NCI-H146 (cell line): ENCODE measurements at regions not wholly inside any gene's neighbourhood (a gene's known extent, or its start where the extent isn't known, plus 50 kb on each side); places are given as distances from the start of the nearest gene placed in this dataset.
A peak's percentile ranks its signal among the peaks of the same experiment; 100 is the strongest.
"Not testable (repeated sequence)": the region's sequence is repeated elsewhere in the genome, so short reads cannot be mapped to it uniquely, and the experiment has no call there.

ENCODE experiments used
- DNase-seq: peaks from one replicate; lab custom pipeline; 2025; lab: John Stamatoyannopoulos, UW

DNA sequence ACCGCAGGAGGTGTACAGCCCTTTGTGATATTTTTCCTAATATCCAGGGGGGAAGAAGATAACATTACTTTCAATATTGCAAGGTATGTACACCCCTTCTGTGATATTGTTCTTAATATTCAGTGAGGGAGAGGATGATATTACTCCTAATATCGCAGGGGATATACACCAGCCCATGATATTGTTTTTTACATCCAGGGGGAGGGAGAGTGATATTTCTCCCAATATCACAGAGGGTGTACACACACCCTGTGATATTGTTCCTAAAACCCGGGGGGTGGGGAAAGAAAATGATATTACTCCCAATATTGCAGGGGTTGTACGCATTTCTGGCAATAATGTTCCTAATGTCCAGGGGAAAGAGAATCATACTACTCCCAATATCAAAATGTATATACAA lies 58.0 kb upstream of the SLC25A48 start:
- DNase-seq: no peak

DNA sequence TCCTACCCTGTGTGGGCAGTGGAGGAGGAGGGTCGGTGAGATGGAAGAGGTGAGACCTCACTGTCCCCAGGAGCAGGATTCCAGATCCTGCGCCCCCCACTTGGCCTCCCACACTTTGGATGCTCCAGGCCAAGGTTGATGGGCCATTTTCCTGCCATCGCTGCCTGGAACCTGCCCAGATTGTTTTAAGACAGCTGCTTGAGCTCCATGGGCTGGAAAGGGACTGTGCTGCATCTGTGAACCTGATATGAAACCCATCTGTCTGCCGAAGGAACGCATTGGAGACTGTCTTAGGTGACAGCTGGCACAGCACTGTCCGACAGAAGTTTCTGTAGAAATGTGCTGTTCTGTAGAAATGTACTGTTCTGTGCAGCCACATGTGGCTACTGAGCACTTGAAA lies 72.7 kb upstream of the SLC25A48 start:
- DNase-seq: no peak

DNA sequence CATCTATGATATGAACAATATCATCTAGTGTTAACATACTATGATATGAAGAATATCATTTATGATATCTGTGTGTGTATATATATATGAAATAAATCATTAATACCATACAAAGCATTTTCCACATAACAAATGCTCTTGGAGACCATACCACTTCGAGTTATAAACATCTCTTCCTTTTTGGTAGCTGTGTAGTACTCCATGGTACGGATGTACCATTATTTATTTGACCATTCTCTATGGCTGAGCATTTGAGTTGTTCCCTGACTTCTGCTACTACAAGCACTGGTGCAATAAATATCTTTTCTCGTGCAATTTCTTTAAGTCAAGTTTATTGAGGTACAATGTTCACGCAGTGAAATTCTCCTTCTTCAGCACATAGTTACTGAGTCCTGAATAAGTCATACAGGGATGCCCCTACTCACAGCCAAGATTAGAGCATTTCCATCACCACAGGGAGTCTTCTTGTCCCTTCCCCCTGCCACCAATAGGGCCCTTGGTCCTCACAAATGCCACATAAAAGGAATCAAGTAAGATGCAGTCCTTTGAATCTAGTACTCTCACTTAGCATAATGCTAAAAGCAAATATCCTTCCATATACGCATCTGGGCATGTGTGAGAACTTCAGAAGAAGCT lies 75.2 kb upstream of the SLC25A48 start:
- no peak for DNase-seq

DNA sequence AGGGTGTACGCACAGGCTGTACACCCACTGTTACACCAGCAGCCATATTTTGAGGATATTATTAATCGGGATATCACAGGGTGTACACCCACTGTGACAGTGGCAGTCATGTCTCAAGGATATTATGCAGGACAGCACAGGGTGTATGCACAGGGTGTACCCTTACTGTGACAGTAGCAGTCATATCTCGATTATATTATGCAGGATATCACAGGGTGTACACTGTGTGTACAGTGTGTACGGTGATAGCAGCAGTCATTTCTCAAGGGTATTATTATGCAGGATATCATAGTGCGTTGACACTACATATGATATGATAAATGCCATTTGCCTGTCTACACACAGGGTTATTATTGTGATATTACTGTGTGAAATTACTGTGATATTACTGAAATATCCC lies 80.5 kb upstream of the SLC25A48 start:
- DNase-seq: no peak

DNA sequence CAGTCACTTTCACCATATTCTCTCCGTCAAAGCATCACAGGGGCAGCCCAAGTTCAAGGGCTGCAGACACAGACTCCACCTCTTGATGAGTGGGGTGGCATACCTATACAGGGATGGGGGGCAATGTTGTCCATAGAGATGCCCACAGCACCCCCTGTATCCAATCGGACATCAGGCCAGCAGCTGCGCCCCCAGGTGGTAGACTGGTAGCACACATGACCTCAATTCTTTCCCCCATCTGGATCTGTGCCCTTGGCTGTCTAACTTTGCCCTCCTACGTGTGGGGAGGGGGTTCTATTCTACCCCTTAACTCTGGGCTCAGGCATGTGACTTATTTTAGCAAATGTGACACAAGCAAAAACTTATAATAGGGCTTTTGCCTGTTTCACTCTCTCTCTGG lies 84.0 kb upstream of the SLC25A48 start:
- no peak for DNase-seq

DNA sequence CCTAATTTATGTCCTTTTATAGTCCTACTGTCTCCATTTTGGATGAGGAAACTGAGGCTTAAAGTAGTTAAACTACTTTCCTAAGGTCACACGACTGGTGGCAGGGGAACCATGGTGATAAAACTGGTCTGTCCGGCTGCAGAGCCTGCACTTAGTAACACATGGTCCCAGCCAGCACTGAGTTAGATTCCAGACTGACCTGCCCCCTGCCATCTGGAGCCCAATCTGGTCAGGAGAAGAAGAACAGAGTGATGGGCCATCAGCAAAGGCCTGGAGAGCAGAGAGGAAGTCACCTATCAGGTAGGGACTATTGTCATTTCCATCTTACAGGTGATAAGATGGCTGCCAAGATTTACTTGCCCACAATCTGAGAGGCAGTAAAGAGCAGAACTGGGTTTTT lies 86.6 kb upstream of the SLC25A48 start:
- DNase-seq: no peak

DNA sequence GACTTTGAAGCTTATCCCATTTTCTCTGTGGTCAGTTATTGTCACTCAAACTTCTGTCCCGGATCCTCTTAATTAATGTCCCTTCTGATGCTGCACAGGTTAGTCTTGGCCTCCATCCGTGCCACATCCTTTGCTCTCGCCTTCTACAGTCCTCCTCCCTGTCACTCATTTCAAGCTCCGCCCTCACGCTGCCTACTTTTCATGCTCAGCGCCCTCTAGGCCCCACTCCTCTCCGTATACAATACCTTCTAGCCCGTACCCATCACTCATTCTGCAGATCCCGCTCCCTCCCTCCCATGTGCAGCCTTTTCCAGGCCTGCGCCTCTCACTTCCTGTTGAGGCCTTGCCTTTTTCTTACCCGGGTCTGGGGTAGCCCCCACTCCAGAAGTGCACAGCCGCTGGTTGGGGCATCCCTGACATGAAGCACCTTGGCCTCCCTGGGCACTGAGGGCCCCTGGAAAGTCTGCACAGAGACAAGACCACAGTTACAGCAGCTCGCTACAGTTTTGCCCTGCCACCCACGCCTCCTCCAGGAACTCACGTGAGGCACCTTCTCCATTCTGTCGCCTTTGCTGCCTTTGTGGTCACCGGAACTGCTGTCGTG lies 88.5 kb upstream of the SLC25A48 start:
- no peak for DNase-seq

DNA sequence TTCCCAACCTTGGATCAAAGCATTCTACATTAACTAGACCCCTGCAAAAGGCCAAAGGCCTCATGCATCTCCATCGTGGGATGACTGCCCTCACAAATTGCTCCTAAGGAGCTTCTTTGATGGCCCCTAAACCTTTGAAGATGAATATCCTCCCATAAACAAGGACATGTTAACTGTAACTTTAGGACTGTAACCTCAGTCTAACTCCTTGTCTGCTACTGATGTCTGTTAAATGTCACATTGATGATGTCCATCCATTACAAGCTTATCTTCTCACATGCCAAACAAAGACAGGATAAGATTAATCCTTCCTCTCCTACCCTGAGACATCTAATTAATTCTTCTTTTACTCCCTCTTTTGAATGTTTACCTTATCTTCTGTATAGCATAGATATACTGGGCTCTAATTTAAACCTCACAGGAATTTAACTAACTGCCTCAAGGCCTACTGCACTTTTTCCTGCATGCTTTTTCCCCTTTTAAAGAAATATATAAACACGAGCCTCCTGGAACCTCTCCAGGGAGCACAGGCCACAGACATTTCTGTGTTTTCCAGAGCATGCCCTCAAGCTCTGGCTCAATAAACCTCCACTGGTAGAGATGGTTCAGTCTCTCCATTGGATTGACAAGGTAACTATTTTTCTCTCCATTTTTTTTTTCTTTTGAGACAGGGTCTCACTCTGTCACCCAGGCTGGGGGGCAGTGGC lies 90.6 kb upstream of the SLC25A48 start:
- DNase-seq: no peak

DNA sequence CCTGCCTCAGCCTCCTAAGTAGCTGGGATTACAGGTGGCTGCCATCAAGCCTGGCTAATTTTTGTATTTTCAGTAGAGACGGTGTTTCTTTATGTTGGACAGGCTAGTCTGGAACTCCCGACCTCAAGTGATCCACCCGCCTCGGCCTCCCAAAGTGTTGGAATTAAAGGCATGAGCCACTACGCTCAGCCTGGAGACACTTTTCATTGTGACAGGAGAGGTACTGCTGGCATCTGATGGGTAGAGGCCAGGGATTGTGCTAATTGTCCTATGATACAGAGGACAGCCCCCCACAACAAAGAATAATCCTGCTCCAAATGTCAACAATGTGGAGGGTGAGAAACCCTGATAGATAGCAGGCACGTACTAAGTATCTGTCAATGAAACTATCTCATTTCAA lies 91.3 kb upstream of the SLC25A48 start:
- DNase-seq: no peak

DNA sequence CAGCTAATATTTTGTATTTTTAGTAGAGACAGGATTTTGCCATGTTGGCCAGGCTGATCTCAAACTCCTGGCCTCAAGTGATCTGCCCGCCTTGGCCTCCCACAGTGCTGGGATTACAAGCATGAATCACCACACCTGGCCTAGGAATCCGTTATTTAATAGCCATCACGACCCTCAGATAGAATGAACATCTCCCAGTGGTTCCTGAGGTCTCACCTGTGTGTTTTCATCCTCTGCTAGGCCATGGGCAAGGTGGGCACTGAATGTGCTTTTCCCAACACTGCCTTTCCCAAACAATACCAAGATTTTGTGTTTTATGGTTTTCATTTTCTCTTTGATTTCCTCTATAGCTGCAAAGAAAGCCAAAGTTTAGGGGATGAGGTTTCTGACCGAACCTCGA lies 92.2 kb upstream of the SLC25A48 start:
- not testable (repeated sequence) for DNase-seq

DNA sequence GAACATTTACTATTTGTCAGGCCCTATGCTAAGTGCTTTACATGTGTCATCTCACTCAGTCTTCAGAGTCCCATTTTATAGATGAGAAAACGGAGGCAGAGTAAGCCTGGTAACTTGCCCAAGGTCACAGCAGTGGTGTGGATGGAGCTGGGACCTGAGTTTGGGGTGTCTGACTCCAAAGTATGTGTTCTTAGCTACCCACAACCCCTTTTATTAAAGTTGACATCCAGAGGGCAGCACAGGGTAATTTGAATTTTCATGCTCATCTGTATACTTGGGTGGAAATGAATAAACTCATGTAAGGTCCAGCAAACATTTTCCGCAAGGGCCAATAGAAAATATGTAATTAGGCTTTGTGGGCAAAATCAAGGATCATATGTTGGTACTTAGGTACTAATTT lies 93.4 kb upstream of the SLC25A48 start:
- peak; percentile 5 for DNase-seq

DNA sequence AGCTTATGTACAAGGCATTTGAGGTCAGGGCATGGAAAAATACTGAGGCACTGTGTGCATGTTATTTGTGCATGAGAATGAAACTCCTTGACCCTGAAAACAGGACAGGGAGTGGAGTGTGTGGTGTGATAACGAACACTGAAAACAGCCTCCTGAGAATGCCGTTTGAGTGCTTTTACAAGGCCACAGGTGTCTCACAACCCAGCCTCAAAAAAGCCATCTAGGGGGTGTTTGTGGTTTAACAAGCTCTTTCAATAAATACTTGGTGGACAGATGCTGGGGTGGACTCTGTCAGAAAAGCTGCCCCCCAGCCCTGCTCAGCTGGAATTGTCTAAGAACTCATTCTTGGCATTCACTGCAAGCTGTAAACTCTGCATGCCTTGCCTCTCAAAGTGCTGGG lies 94.0 kb upstream of the SLC25A48 start:
- DNase-seq: no peak

DNA sequence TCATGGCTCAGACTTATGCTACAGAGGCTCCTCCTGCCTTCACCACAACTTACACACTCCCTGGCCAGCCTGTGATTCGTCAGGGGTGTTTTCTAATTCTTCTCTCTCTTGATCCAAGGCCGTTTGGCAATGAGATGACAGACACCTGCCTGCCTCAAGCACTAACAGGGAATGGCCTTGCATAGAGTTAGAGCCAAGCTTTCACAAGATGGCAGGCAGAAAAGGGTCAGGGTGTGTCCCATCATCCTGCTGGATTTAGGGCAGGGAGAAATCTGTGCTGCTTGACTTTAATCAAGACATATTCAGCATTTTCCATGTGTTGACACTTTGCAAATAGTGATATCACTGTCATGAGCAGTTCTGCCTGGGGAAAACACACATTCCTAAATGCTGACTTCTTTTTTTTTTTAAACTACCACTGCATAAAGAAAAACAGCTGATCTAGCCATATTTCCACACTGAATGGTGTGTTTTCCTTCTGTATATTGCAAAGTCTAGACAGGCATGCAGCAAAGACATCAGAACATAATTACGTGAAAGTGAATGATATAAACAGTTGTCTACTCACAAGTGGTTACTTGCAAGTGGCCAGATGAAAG lies 95.0 kb upstream of the SLC25A48 start:
- DNase-seq: no peak

DNA sequence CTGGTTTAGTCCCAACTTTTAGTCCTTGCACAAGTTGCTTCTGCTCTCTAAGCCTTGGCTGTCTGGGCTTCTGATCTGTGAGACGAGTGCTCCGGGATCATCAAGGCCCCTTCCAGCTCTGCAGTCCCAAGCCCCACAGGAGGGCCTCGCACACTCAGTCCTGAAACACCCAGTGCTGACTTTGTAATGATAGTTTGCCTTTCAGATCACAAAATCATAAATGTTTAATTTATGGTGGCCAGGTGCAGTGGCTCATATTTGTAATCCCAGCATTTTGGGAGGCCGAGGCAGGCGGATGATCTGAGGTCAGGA lies 95.9 kb upstream of the SLC25A48 start:
- DNase-seq: no peak

DNA sequence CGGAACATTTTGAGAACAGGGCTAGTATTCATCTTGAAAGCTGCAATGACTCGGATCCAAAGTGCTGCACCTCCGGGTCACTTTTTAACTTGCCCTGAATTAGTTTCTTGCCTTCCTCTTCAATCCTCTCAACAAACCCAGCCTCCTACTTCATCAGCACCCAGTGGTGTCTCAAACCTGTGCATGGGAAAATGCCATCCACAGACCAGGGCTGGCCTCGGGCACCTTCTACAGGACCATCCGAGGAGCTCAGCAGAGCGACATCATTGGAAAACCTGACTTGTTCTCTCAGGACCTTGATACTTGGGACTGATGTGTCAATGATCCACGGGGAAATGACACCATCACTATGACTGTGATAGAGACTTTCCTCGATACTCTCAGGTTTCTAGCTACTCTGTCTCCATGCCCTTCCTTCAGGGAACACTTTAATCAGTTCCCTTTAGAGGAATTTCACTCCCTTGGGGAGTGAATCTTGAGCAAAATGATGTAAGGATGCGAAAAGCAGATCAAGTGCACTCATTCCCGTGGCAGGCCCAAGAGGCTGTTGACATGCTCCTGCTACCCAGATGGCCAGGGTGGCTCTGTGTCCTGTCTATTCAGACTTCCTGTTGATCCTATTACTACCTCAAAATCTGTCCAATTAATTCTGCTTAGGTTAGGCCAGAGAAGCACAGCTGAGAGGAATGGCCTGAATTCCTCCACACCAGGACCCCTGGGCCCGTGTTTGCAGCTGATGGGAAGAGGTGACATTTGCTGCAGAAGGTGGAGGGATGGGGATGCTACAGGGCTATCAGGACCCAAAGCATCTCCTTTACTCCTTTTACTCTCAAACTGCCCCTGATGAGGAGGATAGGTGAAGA lies 96.5 kb upstream of the SLC25A48 start:
- DNase-seq: no peak

DNA sequence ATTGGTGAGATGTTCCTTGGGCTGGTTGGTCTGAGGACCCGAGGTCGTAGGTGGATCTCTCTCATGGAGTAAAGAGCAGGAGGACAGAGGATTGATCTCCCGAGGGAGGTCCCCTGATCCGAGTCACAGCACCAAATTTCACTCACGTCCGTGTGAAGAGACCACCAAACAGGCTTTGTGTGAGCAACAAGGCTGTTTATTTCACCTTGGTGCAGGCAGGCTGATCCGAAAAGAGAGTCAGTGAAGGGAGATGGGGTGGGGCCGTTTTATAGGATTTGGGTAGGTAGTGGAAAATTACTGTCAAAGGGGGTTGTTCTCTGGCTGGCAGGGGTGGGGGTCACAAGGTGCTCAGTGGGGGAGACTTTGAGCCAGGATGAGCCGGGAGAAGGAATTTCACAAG lies 97.5 kb upstream of the SLC25A48 start:
- not testable (repeated sequence) for DNase-seq

DNA sequence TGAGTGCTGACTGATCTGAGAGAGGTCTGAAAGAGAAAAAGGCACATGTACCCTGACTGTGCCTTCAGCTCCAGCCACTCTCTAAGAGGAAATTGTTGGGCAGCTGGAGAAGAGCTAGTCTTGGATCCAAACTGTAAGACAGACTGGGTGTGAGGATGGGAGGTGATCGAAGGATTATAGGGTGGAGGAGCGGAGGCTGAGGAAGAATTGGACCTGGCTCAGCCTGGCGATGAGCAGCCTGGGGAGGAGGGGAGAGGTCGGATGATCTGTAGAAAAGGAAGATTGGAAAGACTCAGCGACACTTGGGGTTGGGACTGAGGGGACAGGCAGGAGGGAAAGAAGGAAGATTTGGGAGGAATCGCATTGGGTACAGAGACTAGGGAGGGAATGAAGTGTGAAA lies 98.6 kb upstream of the SLC25A48 start:
- DNase-seq: no peak

DNA sequence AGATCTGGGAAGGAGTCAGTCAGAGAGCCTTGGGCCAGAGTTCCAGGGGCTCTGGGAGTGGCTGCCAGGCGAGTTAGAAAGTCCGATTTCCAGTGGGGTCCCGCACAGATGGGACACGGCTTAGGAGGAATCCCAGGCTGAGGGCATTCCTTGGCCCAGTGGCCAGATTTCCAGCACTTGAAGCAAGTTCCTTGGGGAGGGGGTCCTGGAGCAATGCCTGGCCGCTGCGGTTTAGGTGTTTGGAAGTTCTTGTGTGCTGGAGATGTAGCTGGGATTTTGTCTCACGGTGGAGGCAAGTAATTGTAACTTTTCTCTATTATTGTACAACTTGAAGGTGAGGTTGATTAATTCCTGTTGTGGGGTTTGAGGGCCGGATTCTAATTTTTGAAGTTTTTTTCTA lies 99.5 kb upstream of the SLC25A48 start:
- DNase-seq: not testable (repeated sequence)

DNA sequence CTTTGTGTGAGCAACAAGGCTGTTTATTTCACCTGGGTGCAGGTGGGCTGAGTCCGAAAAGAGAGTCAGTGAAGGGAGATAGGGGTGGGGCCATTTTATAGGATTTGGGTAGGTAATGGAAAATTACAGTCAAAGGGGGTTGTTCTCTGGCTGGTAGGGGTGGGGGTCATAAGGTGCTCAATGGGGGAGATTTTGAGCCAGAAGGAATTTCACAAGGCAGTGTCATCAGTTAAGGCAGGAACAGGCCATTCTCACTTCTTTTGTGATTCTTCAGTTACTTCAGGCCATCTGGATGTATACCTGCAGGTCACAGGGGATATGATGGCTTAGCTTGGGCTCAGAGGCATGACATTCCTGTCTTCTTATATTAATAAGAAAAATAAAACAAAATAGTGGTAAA lies 103.4 kb upstream of the SLC25A48 start:
- DNase-seq: not testable (repeated sequence)

DNA sequence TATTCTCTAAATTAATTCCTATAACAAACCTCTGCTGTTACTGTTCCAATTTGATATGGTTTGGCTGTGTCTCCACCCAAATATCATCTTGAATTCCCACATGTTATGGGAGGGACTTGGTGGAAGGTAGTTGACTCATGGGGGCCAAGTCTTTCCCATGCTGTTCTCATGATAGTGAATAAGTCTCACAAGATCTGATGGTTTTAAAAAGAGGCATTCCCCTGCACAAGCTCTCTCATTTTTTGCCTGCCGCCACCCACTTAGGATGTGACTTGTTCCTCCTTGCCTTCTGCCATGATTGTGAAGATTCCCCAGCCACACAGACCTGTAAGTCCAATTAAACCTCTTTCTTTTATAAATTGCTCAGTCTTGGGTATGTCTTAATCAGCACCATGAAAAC lies 104.3 kb upstream of the SLC25A48 start:
- DNase-seq: not testable (repeated sequence)

DNA sequence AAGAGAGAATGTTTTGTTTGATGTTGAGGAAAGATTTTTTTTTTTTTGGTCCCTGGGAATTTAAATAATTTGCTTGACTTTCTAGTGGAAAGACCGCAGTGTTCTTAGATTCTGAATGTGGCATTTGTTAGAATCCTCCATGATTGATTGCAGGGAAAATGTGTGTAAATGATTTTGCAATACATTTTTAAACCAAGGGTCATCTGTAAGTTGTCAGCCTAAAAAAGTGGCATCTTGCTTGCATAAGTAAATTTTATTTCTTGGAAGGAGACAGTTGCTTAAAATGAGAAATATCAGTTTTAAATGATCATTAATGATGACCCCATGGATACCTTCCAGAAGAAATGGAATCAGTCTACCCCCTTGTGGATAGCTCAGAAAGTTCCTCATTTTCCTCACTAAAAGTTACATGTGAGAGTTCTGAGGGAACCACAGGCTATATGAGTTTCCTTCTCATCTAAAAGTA lies 105.1 kb upstream of the SLC25A48 start:
- DNase-seq: peak; percentile 29

DNA sequence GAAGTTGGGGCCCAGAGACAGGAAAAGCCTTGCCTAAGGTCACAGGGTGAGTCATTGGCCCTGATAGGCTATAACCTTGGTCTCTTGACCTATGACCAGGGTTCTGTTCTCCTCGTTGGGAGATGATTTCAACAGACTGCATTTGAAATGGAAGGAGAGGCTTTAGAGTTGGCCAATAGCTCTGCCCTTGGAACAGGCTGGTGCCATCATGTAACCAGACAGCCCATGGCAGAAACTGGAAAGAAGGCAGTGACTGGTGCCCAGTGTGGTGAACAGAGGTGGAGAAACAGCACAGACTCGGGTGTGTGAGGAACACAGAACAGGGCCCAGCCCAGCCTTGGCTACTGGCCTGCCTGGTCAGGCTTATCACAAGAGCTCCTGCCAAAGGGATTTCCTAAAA lies 109.8 kb upstream of the SLC25A48 start:
- no peak for DNase-seq
